HL-60 (cell line): ENCODE measurements at regions not wholly inside any gene's neighbourhood (a gene's known extent, or its start where the extent isn't known, plus 50 kb on each side); places are given as distances from the start of the nearest gene placed in this dataset.

Experiments
- DNase-seq, 2 experiments: peaks; one replicate each; pipeline ENCODE4 v3.0.0-alpha.2; 2010 to 2020; ENCODE audit warnings: low read depth in 1 of 2, low spot score in 1 of 2
- H3K27ac ChIP-seq: fragments of 250-450 bp; sonication (Bioruptor Pico); replicated peaks from 2 replicates; pipeline ENCODE4 v1.5.1; 2020; ENCODE audit warnings: mild to moderate bottlenecking, moderate library complexity
- H3K27me3 ChIP-seq: fragments of 250-450 bp; sonication (Bioruptor Pico); 2 replicates; pipeline ENCODE4 v1.5.1; 2021; ENCODE audit warnings: mild to moderate bottlenecking, moderate library complexity; ENCODE audit not compliant: insufficient read depth, poor library complexity, severe bottlenecking
- H3K4me3 ChIP-seq: replicated peaks from 2 replicates; pipeline ENCODE4 v1.5.1; 2011; ENCODE audit warnings: mild to moderate bottlenecking, control low read depth, low read length; ENCODE audit not compliant: insufficient read depth
- GABPA ChIP-seq: IDR thresholded peaks from 2 replicates; pipeline ENCODE4 v1.6.1; 2012; ENCODE audit warnings: low read depth
- POLR2AphosphoS5 ChIP-seq: IDR thresholded peaks from 2 replicates; pipeline ENCODE4 v1.6.1; 2012; ENCODE audit warnings: low read depth
- SPI1 ChIP-seq: IDR thresholded peaks from 2 replicates; pipeline ENCODE4 v1.6.1; 2012; ENCODE audit warnings: low read depth, mild to moderate bottlenecking, borderline replicate concordance
- TF ChIP-seq, protein P1 (sequence below): IDR thresholded peaks from 2 replicates; pipeline ENCODE4 v1.6.1; 2012; ENCODE audit warnings: low read depth; ENCODE audit not compliant: insufficient replicate concordance
- TF ChIP-seq, protein P2 (sequence below): IDR thresholded peaks from one replicate; pipeline ENCODE4 v1.5.1; 2011; ENCODE audit warnings: low read length, control low read depth, inconsistent platforms; ENCODE audit not compliant: insufficient read depth

DNA sequence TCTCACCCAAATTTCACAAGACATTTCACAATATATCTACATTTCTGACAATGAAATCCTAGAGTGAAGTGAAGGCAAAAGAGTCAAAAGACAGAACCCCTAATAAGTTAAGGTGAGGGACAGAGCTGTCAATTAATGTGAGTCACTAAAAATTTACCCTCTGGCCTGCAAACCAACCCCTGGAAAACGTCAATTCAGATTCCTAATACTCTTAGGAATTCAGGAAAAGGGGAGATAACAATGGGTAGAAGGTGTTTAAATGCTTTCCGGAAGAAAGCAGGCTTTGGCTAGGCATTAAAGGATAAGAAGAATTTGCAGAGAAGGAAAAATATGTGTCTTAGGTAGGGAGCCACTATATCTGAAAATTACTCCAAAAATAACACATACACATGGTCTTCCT, 299.6 kb downstream of the INHBA start:
- DNase-seq, result no peak
- no peak for TF ChIP-seq SPI1
- no peak for TF ChIP-seq POLR2AphosphoS5
- no peak for TF ChIP-seq GABPA
- TF ChIP-seq, protein P1, sequence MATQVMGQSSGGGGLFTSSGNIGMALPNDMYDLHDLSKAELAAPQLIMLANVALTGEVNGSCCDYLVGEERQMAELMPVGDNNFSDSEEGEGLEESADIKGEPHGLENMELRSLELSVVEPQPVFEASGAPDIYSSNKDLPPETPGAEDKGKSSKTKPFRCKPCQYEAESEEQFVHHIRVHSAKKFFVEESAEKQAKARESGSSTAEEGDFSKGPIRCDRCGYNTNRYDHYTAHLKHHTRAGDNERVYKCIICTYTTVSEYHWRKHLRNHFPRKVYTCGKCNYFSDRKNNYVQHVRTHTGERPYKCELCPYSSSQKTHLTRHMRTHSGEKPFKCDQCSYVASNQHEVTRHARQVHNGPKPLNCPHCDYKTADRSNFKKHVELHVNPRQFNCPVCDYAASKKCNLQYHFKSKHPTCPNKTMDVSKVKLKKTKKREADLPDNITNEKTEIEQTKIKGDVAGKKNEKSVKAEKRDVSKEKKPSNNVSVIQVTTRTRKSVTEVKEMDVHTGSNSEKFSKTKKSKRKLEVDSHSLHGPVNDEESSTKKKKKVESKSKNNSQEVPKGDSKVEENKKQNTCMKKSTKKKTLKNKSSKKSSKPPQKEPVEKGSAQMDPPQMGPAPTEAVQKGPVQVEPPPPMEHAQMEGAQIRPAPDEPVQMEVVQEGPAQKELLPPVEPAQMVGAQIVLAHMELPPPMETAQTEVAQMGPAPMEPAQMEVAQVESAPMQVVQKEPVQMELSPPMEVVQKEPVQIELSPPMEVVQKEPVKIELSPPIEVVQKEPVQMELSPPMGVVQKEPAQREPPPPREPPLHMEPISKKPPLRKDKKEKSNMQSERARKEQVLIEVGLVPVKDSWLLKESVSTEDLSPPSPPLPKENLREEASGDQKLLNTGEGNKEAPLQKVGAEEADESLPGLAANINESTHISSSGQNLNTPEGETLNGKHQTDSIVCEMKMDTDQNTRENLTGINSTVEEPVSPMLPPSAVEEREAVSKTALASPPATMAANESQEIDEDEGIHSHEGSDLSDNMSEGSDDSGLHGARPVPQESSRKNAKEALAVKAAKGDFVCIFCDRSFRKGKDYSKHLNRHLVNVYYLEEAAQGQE, result no peak
- TF ChIP-seq, protein P2, sequence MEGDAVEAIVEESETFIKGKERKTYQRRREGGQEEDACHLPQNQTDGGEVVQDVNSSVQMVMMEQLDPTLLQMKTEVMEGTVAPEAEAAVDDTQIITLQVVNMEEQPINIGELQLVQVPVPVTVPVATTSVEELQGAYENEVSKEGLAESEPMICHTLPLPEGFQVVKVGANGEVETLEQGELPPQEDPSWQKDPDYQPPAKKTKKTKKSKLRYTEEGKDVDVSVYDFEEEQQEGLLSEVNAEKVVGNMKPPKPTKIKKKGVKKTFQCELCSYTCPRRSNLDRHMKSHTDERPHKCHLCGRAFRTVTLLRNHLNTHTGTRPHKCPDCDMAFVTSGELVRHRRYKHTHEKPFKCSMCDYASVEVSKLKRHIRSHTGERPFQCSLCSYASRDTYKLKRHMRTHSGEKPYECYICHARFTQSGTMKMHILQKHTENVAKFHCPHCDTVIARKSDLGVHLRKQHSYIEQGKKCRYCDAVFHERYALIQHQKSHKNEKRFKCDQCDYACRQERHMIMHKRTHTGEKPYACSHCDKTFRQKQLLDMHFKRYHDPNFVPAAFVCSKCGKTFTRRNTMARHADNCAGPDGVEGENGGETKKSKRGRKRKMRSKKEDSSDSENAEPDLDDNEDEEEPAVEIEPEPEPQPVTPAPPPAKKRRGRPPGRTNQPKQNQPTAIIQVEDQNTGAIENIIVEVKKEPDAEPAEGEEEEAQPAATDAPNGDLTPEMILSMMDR, result no peak
- H3K4me3 ChIP-seq, result no peak overlapping the region
- no peaks in the 10 kb centered on the region for H3K27me3 ChIP-seq
- no peak overlapping the region for H3K27ac ChIP-seq

DNA sequence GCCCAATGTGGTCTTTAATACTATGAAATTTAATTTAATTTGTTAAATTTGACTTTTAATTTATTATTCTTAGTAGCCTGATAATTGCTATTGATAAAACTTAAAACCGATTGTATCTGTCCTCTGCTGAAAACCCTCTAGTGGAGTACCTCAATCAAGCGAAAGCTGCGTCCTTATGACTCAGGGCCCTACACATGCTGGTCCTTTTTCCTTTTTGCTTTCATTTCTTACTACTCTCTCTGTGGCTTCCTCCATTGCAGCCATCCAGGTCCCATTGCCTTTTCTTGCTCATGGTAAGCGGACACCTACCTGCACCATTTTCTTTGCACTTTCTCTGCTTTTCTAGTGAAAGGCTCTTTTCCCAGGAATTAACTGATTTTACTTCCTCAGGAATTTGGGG, 301.1 kb downstream of the INHBA start:
- no peak for DNase-seq
- no peak overlapping the region for H3K27ac ChIP-seq
- TF ChIP-seq, protein P2, result no peak
- TF ChIP-seq GABPA (no peak), POLR2AphosphoS5 (no peak), SPI1 (no peak)
- TF ChIP-seq, protein P1, result no peak
- no peak overlapping the region for H3K4me3 ChIP-seq
- H3K27me3 ChIP-seq, result no peaks in the 10 kb centered on the region

DNA sequence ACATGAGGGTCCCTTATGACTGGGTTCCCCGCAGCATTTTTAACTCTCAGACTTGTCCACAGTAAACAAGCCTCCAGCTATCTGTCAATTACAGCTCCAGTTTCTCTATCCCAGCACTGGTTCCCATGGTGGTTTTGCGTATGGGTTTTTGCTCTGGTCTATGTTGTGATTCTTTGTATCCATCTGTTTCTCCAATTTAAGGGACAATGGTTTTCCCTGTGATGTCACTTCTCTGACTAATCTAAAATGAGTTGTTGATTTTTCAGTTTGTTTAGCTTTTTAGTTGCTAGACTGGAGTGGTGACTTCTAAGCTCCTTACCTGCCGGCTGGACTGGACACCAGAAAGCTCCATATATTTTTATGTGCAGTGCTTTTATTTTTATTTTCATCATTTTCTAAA, 303.7 kb downstream of the INHBA start:
- no peak overlapping the region for H3K27ac ChIP-seq
- H3K4me3 ChIP-seq, result no peak overlapping the region
- peaks cover 2% of the 10 kb centered on the region for H3K27me3 ChIP-seq
- TF ChIP-seq SPI1 (no peak), POLR2AphosphoS5 (no peak), GABPA (no peak)
- TF ChIP-seq, protein P2, result no peak
- TF ChIP-seq, protein P1, result no peak
- no peak for DNase-seq
